ENCODE measurements at regions not wholly inside any gene's neighbourhood (a gene's known extent, or its start where the extent isn't known, plus 50 kb on each side); places are given as distances from the start of the nearest gene placed in this dataset.

GRCh38 chr1:228977307-228977706 is 242.0 kb downstream of the RHOU start:
- Histone ChIP-seq H3K27me3 (ENCODE audit: insufficient read depth, low read depth) (no peaks in the 10 kb centered on the region), H4K20me1 (ENCODE audit: insufficient read depth) (no peaks in the 10 kb centered on the region), H3K9ac (no peak overlapping the region), H3K79me2 (ENCODE audit: insufficient read depth, low read depth) (no peaks in the 10 kb centered on the region), H3K27ac (no peak overlapping the region), H3K36me3 (ENCODE audit: insufficient read depth) (no peaks in the 10 kb centered on the region), H3K4me3 (IDR thresholded peaks at IDR 0.05; ENCODE audit: insufficient read depth, low read depth, low read length) (no peak overlapping the region), H3K4me2 (no peak overlapping the region), H3K4me1 (ENCODE audit: low read depth, poor library complexity, severe bottlenecking) (no peaks in the 10 kb centered on the region), H2AFZ (ENCODE audit: low read depth) (no peak overlapping the region)
- TF ChIP-seq CTCF (conservative IDR thresholded peaks at IDR 0.05; ENCODE audit: low read depth, low read length), result no peak

GRCh38 chr1:228977741-228978140 is 242.5 kb downstream of the RHOU start:
- no peaks in the 10 kb centered on the region for H3K36me3 ChIP-seq (ENCODE audit: insufficient read depth)
- H4K20me1 ChIP-seq (ENCODE audit: insufficient read depth), result no peaks in the 10 kb centered on the region
- no peak overlapping the region for H3K9ac ChIP-seq
- TF ChIP-seq CTCF (conservative IDR thresholded peaks at IDR 0.05; ENCODE audit: low read depth, low read length), result no peak
- H3K4me3 ChIP-seq (IDR thresholded peaks at IDR 0.05; ENCODE audit: insufficient read depth, low read depth, low read length), result no peak overlapping the region
- H3K27ac ChIP-seq, result no peak overlapping the region
- no peak overlapping the region for H2AFZ ChIP-seq (ENCODE audit: low read depth)
- no peak overlapping the region for H3K4me2 ChIP-seq
- H3K4me1 ChIP-seq (ENCODE audit: low read depth, poor library complexity, severe bottlenecking), result no peaks in the 10 kb centered on the region
- H3K79me2 ChIP-seq (ENCODE audit: insufficient read depth, low read depth), result no peaks in the 10 kb centered on the region
- no peaks in the 10 kb centered on the region for H3K27me3 ChIP-seq (ENCODE audit: insufficient read depth, low read depth)

GRCh38 chr1:228978484-228979324 is 243.4 kb downstream of the RHOU start:
- no peaks in the 10 kb centered on the region for H3K79me2 ChIP-seq (ENCODE audit: insufficient read depth, low read depth)
- H2AFZ ChIP-seq (ENCODE audit: low read depth), result no peak overlapping the region
- no peaks in the 10 kb centered on the region for H3K4me1 ChIP-seq (ENCODE audit: low read depth, poor library complexity, severe bottlenecking)
- H3K27ac ChIP-seq, result no peak overlapping the region
- H3K4me2 ChIP-seq, result no peak overlapping the region
- no peaks in the 10 kb centered on the region for H3K36me3 ChIP-seq (ENCODE audit: insufficient read depth)
- H4K20me1 ChIP-seq (ENCODE audit: insufficient read depth), result no peaks in the 10 kb centered on the region
- H3K27me3 ChIP-seq (ENCODE audit: insufficient read depth, low read depth), result no peaks in the 10 kb centered on the region
- no peak overlapping the region for H3K4me3 ChIP-seq (IDR thresholded peaks at IDR 0.05; ENCODE audit: insufficient read depth, low read depth, low read length)
- H3K9ac ChIP-seq, result no peak overlapping the region
- no peak for TF ChIP-seq CTCF (conservative IDR thresholded peaks at IDR 0.05; ENCODE audit: low read depth, low read length)

GRCh38 chr1:228979325-228979699 is 244.0 kb downstream of the RHOU start:
- no peak overlapping the region for H3K27ac ChIP-seq
- H3K9ac ChIP-seq, result no peak overlapping the region
- no peaks in the 10 kb centered on the region for H3K27me3 ChIP-seq (ENCODE audit: insufficient read depth, low read depth)
- no peak overlapping the region for H2AFZ ChIP-seq (ENCODE audit: low read depth)
- H3K79me2 ChIP-seq (ENCODE audit: insufficient read depth, low read depth), result no peaks in the 10 kb centered on the region
- no peak for TF ChIP-seq CTCF (conservative IDR thresholded peaks at IDR 0.05; ENCODE audit: low read depth, low read length)
- no peaks in the 10 kb centered on the region for H3K36me3 ChIP-seq (ENCODE audit: insufficient read depth)
- H3K4me2 ChIP-seq, result no peak overlapping the region
- H4K20me1 ChIP-seq (ENCODE audit: insufficient read depth), result no peaks in the 10 kb centered on the region
- H3K4me1 ChIP-seq (ENCODE audit: low read depth, poor library complexity, severe bottlenecking), result no peaks in the 10 kb centered on the region
- no peak overlapping the region for H3K4me3 ChIP-seq (IDR thresholded peaks at IDR 0.05; ENCODE audit: insufficient read depth, low read depth, low read length)
